SK-N-MC (cell line): ENCODE measurements at regions not wholly inside any gene's neighbourhood (a gene's known extent, or its start where the extent isn't known, plus 50 kb on each side); places are given as distances from the start of the nearest gene placed in this dataset.

Experiments
- EZH2 ChIP-seq: fragments of 200-600 bp; sonication (generic); IDR thresholded peaks from one replicate; pipeline ENCODE4 v1.6.1; 2017; ENCODE audit warnings: antibody characterized with exemption
- POLR2AphosphoS5 ChIP-seq: IDR thresholded peaks from 2 replicates; pipeline ENCODE4 v1.6.1; 2012; ENCODE audit warnings: mild to moderate bottlenecking, low read depth, low read length, borderline replicate concordance

- TF ChIP-seq POLR2AphosphoS5 (no peak), EZH2 (no peak)
Observed at GRCh38 chr5:61916621-61917620, 389.1 kb upstream of the KIF2A start.
